OCI-LY1 (cell line): ENCODE measurements at regions not wholly inside any gene's neighbourhood (a gene's known extent, or its start where the extent isn't known, plus 50 kb on each side); places are given as distances from the start of the nearest gene placed in this dataset.
"Not testable (repeated sequence)": the region's sequence is repeated elsewhere in the genome, so short reads cannot be mapped to it uniquely, and the experiment has no call there.

Source experiments
- EZH2 ChIP-seq: fragments of 200-600 bp; sonication (generic), shearing (Covaris generic); IDR thresholded peaks from 2 replicates; pipeline ENCODE4 v1.8.0; 2017; ENCODE audit warnings: borderline replicate concordance, mixed run types, mild to moderate bottlenecking, antibody characterized with exemption, low read length, moderate library complexity, mixed read lengths
- TF ChIP-seq, protein P1 (sequence below): fragments of 200-600 bp; sonication (generic), shearing (Covaris generic); IDR thresholded peaks from 2 replicates; pipeline ENCODE4 v1.5.1; 2017; ENCODE audit warnings: mild to moderate bottlenecking, antibody characterized with exemption, low read length, moderate library complexity, mixed read lengths

DNA sequence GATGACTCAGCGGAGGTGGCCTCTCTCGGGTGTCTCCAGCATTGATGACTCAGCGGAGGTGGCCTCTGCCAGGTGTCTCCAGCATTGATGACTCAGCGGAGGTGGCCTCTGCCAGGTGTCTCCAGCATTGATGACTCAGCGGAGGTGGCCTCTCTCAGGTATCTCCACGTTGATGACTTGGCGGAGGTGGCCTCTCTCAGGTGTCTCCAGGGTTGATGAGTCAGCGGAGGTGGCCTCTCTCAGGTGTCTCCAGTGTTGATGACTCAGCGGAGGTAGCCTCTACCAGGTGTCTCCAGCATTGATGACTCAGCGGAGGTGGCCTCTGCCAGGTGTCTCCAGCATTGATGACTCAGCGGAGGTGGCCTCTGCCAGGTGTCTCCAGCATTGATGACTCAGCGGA, 87.3 kb downstream of the ASMT start:
- TF ChIP-seq, protein P1, sequence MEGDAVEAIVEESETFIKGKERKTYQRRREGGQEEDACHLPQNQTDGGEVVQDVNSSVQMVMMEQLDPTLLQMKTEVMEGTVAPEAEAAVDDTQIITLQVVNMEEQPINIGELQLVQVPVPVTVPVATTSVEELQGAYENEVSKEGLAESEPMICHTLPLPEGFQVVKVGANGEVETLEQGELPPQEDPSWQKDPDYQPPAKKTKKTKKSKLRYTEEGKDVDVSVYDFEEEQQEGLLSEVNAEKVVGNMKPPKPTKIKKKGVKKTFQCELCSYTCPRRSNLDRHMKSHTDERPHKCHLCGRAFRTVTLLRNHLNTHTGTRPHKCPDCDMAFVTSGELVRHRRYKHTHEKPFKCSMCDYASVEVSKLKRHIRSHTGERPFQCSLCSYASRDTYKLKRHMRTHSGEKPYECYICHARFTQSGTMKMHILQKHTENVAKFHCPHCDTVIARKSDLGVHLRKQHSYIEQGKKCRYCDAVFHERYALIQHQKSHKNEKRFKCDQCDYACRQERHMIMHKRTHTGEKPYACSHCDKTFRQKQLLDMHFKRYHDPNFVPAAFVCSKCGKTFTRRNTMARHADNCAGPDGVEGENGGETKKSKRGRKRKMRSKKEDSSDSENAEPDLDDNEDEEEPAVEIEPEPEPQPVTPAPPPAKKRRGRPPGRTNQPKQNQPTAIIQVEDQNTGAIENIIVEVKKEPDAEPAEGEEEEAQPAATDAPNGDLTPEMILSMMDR = not testable (repeated sequence)
- TF ChIP-seq EZH2 = not testable (repeated sequence)
